RWPE2 (cell line): ENCODE measurements at regions not wholly inside any gene's neighbourhood (a gene's known extent, or its start where the extent isn't known, plus 50 kb on each side); places are given as distances from the start of the nearest gene placed in this dataset.

ENCODE experiments used
- ATAC-seq: fragments of 200-7000 bp; cut with Tn5 transposase; 3 replicates; pipeline ENCODE4 v1.9.1; 2021; ENCODE audit warnings: low read depth
- DNase-seq: peaks from one replicate; pipeline ENCODE4 v3.0.0-alpha.2; 2020; ENCODE audit warnings: low spot score
- H3K27ac ChIP-seq: fragments of 450-650 bp; 2 replicates; pipeline ENCODE4 v1.5.1; 2017; ENCODE audit warnings: mild to moderate bottlenecking; ENCODE audit not compliant: poor library complexity, severe bottlenecking
- H3K27me3 ChIP-seq: fragments of 250-450 bp; sonication (Bioruptor Pico); 2 replicates; pipeline ENCODE4 v1.5.1; 2021; ENCODE audit warnings: mild to moderate bottlenecking, moderate library complexity; ENCODE audit not compliant: insufficient read depth, poor library complexity, severe bottlenecking
- H3K36me3 ChIP-seq: fragments of 250-450 bp; sonication (Bioruptor Pico); 2 replicates; pipeline ENCODE4 v1.5.1; 2020; ENCODE audit warnings: low read depth, mild to moderate bottlenecking, moderate library complexity
- H3K4me1 ChIP-seq: fragments of 250-450 bp; sonication (Bioruptor Pico); 2 replicates; pipeline ENCODE4 v1.5.1; 2021; ENCODE audit warnings: mild to moderate bottlenecking, moderate library complexity; ENCODE audit not compliant: insufficient read depth, poor library complexity, severe bottlenecking
- H3K4me3 ChIP-seq: fragments of 250-450 bp; sonication (Bioruptor Pico); 2 replicates; pipeline ENCODE4 v1.5.1; 2021; ENCODE audit warnings: mild to moderate bottlenecking, moderate library complexity; ENCODE audit not compliant: severe bottlenecking
- H3K9me3 ChIP-seq: fragments of 250-450 bp; sonication (Bioruptor Pico); 2 replicates; pipeline ENCODE4 v1.5.1; 2021; ENCODE audit warnings: mild to moderate bottlenecking, moderate library complexity; ENCODE audit not compliant: severe bottlenecking
- TF ChIP-seq, protein P1 (sequence below): fragments of 450-650 bp; IDR thresholded peaks from one replicate; pipeline ENCODE4 v1.5.1; 2017; ENCODE audit warnings: mild to moderate bottlenecking, moderate library complexity; ENCODE audit not compliant: poor library complexity, severe bottlenecking

DNA sequence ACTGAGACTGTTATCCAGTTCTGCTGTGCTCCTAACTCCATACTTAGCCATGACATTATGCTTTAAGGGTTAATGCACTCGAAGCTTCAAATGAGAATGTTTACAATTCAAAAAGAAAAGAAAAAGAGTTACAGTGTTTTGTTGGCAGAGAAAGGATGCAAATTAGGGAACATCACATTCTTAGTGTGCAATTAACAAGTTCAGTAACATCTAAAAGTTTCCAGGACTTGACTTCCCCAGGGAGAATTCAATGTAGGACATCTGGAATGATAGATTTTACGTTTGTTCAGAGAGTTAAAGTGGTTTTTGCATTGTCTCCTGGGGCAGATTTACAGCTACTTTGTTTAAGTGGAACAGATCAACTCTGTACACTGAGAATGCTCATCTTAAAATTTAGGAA, 525.2 kb downstream of the LIG4 start:
- DNase-seq = no peak
- no peaks in the 10 kb centered on the region for H3K4me1 ChIP-seq
- TF ChIP-seq, protein P1, sequence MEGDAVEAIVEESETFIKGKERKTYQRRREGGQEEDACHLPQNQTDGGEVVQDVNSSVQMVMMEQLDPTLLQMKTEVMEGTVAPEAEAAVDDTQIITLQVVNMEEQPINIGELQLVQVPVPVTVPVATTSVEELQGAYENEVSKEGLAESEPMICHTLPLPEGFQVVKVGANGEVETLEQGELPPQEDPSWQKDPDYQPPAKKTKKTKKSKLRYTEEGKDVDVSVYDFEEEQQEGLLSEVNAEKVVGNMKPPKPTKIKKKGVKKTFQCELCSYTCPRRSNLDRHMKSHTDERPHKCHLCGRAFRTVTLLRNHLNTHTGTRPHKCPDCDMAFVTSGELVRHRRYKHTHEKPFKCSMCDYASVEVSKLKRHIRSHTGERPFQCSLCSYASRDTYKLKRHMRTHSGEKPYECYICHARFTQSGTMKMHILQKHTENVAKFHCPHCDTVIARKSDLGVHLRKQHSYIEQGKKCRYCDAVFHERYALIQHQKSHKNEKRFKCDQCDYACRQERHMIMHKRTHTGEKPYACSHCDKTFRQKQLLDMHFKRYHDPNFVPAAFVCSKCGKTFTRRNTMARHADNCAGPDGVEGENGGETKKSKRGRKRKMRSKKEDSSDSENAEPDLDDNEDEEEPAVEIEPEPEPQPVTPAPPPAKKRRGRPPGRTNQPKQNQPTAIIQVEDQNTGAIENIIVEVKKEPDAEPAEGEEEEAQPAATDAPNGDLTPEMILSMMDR = no peak
- ATAC-seq = no peak
- no peaks in the 10 kb centered on the region for H3K36me3 ChIP-seq
- no peak overlapping the region for H3K4me3 ChIP-seq
- H3K27ac ChIP-seq = no peak overlapping the region
- H3K9me3 ChIP-seq = no peaks in the 10 kb centered on the region
- no peaks in the 10 kb centered on the region for H3K27me3 ChIP-seq

DNA sequence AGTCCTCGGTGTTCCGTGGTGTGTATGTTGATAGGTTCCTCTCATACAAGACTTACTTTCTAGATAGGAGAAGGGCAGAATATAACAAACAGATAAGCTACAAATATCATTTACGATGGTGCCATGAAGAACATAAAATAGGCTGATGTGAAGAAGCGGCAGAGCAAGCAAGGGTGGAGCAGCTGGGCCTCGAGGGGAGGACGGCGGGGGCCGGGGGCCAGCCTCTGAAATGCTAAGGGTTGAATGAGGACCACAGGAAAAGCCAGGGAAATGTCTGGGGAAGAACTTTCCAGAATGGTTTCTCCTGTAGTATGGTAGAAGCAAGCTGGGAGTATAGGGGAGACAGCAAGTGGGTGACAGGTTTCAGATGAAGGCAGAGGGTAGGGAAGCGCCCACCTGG, 529.5 kb downstream of the LIG4 start:
- TF ChIP-seq, protein P1 = no peak
- DNase-seq (no peak), ATAC-seq (no peak)
- H3K27me3 ChIP-seq = no peaks in the 10 kb centered on the region
- no peaks in the 10 kb centered on the region for H3K36me3 ChIP-seq
- no peaks in the 10 kb centered on the region for H3K4me1 ChIP-seq
- H3K27ac ChIP-seq = no peak overlapping the region
- H3K4me3 ChIP-seq = no peak overlapping the region
- no peaks in the 10 kb centered on the region for H3K9me3 ChIP-seq

DNA sequence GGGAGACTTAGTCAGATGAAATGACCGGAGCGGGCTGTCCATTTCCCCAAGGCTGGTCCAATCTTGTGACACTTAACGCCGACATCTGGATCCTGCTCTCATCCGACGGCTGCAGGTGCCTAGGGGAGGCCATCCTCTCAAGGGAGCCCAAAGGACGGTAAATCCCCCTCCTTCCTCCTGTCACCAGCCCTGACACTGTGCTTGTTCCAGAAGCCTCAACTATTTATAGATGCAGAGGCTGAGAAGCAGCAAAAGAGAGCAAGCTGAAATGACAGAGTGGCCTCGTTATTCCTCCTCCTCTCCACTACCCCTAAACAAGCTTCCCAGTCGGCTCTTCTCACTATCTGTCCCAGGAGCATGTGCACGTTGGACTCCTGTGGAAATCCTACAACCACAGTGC, 533.7 kb downstream of the LIG4 start:
- H3K4me1 ChIP-seq = no peaks in the 10 kb centered on the region
- ATAC-seq (no peak), DNase-seq (no peak)
- no peaks in the 10 kb centered on the region for H3K36me3 ChIP-seq
- H3K9me3 ChIP-seq = no peaks in the 10 kb centered on the region
- TF ChIP-seq, protein P1 = no peak
- H3K27ac ChIP-seq = no peak overlapping the region
- no peaks in the 10 kb centered on the region for H3K27me3 ChIP-seq
- H3K4me3 ChIP-seq = no peak overlapping the region

DNA sequence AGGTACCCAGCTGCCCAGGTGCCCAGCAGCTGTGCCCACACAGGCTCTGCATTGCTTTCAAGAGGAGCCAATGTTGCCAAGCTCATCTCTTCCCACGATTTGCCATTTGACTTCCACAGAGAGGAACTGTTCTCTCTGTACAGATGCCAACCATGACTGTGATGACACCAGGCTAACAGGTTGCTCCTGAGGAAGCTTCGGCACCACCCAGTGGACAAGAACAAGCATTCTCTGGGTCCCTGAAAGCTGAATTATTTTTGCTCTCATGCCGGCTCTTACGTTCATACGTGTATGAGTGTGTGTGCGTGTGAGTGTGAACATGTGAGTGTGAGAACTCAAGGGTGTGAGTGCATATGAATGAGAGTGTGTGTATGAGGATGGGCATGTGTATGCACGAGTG, 535.2 kb downstream of the LIG4 start:
- no peak for ATAC-seq

DNA sequence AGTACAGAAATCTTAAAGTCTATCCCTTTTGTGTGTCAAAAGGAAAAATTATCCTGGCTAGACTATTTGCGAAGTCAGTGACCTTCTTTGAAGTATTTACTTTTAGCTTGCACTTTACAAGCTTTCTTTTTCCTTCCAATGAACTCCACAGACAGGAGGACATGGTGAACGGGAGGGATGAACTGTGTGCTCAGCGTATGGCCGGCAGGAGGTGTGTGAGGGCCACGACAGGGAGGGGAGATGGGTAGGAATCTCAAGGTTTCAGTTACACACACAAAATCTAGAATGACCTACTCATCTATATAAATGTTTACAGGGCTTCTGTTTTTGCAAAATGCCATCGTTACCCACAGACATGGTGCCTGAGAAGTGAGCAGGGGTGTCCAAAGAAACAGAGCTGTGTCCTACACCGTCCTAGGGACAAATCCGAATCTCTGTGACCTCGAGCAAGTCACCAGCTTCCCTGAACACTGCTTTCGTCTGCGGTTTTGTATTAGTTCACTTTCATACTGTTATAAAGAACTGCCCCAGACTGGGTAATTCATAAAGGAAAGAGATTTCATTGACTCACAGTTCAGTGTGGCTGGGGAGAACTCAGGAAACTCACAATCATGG, 537.2 kb downstream of the LIG4 start:
- DNase-seq = no peak
- H3K36me3 ChIP-seq = no peaks in the 10 kb centered on the region
- TF ChIP-seq, protein P1 = peak; percentile 4
- no peaks in the 10 kb centered on the region for H3K27me3 ChIP-seq
- H3K9me3 ChIP-seq = no peaks in the 10 kb centered on the region
- no peak overlapping the region for H3K27ac ChIP-seq
- no peak overlapping the region for H3K4me3 ChIP-seq
- 0 out of 3 replicates have a peak, but pooled peaks have one; percentile 45 for ATAC-seq
- H3K4me1 ChIP-seq = no peaks in the 10 kb centered on the region

More for the DNA sequence above, 535.2 kb downstream of the LIG4 start:
- no peak overlapping the region for H3K4me3 ChIP-seq
- no peak for DNase-seq
- H3K27me3 ChIP-seq = no peaks in the 10 kb centered on the region
- no peaks in the 10 kb centered on the region for H3K9me3 ChIP-seq
- TF ChIP-seq, protein P1 = no peak
- no peaks in the 10 kb centered on the region for H3K36me3 ChIP-seq
- H3K4me1 ChIP-seq = no peaks in the 10 kb centered on the region
- no peak overlapping the region for H3K27ac ChIP-seq
